HUES6 (cell line): ENCODE measurements at regions not wholly inside any gene's neighbourhood (a gene's known extent, or its start where the extent isn't known, plus 50 kb on each side); places are given as distances from the start of the nearest gene placed in this dataset.

Source experiments
- H3K27ac ChIP-seq: 2 replicates; pipeline ENCODE4 v1.7.0; 2013; ENCODE audit warnings: low read depth, mild to moderate bottlenecking, low read length, inconsistent platforms
- H3K27me3 ChIP-seq: 2 replicates; pipeline ENCODE4 v1.6.1; 2013; ENCODE audit warnings: low read length; ENCODE audit not compliant: control insufficient read depth, insufficient read depth
- H3K36me3 ChIP-seq: 2 replicates; pipeline ENCODE4 v1.6.1; 2013; ENCODE audit warnings: low read length; ENCODE audit not compliant: control insufficient read depth, insufficient read depth
- H3K4me1 ChIP-seq: 2 replicates; pipeline ENCODE4 v1.6.1; 2013; ENCODE audit warnings: low read length; ENCODE audit not compliant: control insufficient read depth, insufficient read depth
- H3K4me3 ChIP-seq: 2 replicates; pipeline ENCODE4 v1.5.1; 2013; ENCODE audit warnings: low read depth, low read length
- H3K9ac ChIP-seq: one replicate; pipeline ENCODE4 v1.6.1; 2013; ENCODE audit warnings: mild to moderate bottlenecking, low read length
- H3K9me3 ChIP-seq: 2 replicates; pipeline ENCODE4 v1.6.1; 2013; ENCODE audit warnings: low read depth, low read length; ENCODE audit not compliant: control insufficient read depth, insufficient read depth

DNA sequence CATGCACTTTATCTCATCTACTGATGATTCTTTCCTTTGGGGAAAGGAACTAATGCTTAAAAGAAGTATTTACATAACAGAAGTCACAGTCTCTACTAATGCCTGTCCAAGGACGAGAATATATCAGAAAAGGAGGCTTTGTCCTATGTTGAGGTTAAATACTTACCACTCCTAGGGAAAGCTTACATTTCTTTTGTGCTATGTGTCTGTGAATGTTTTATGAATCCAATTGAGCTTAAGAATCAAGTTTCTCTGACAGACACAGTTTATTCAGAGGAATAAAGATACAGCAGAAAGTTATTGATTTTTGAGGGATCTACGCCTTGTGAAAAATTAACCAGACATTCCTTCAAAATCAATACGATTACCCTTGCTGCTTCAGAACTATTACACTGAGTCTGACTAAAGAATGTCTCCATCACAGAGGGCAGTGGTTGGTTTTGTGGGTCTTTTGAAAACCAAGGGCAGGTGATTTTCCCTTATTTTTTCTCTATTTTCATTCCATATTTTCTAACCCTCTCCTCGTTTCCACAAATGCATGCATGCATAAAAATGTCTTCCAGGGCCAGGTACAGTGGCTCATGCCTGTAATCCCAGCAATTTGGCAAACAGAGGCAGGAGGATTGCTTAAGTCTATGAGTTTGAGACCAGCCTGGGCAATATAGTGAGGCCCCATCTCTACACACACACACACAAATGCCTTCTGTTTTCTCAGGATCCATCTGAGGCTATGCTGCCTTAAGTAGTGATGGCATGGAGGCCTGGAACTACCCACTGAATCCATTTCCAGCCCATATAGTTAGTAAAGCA lies 1095.1 kb downstream of the GALC start:
- Histone ChIP-seq H3K27ac (no peak overlapping the region), H3K36me3 (no peaks in the 10 kb centered on the region), H3K9ac (no peak overlapping the region), H3K4me3 (no peak overlapping the region), H3K9me3 (no peaks in the 10 kb centered on the region), H3K4me1 (no peaks in the 10 kb centered on the region), H3K27me3 (no peaks in the 10 kb centered on the region)

DNA sequence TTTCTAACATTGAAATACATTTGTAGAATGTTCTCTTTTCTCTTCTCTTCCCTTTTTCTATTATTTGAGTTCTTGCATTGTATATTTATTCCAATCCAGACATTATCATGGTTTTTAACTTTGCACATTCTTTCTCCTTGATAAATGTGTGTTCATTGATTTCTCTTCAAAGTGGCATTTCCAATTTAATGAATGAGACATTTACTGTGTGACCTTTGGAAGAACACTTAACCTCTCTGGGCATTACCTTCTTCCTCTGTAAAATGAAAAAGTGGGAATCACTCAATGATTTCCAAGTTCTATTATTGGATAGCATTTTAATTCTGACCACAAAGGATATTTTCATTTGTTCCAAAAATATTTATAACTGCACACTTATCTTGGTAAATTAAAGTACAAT lies 1095.8 kb downstream of the GALC start:
- no peak overlapping the region for H3K27ac ChIP-seq
- H3K4me3 ChIP-seq, result no peak overlapping the region
- H3K4me1 ChIP-seq, result no peaks in the 10 kb centered on the region
- no peak overlapping the region for H3K9ac ChIP-seq
- H3K36me3 ChIP-seq, result no peaks in the 10 kb centered on the region
- no peaks in the 10 kb centered on the region for H3K27me3 ChIP-seq
- no peaks in the 10 kb centered on the region for H3K9me3 ChIP-seq

- H3K4me3 ChIP-seq, result no peak overlapping the region
- no peaks in the 10 kb centered on the region for H3K9me3 ChIP-seq
- no peaks in the 10 kb centered on the region for H3K27me3 ChIP-seq
- H3K9ac ChIP-seq, result no peak overlapping the region
- no peaks in the 10 kb centered on the region for H3K36me3 ChIP-seq
- H3K4me1 ChIP-seq, result no peaks in the 10 kb centered on the region
- H3K27ac ChIP-seq, result no peak overlapping the region
These were observed 1096.3 kb downstream of the GALC start for GRCh38 chr14:86896701-86897100.

- no peak overlapping the region for H3K9ac ChIP-seq
- no peaks in the 10 kb centered on the region for H3K27me3 ChIP-seq
- no peaks in the 10 kb centered on the region for H3K4me1 ChIP-seq
- no peak overlapping the region for H3K27ac ChIP-seq
- H3K9me3 ChIP-seq, result no peaks in the 10 kb centered on the region
- no peaks in the 10 kb centered on the region for H3K36me3 ChIP-seq
- no peak overlapping the region for H3K4me3 ChIP-seq
These were observed 1100.6 kb downstream of the GALC start for GRCh38 chr14:86892152-86892956.

GRCh38 chr14:86885280-86885679 lies 1107.7 kb downstream of the GALC start:
- H3K4me1 ChIP-seq, result no peaks in the 10 kb centered on the region
- no peaks in the 10 kb centered on the region for H3K27me3 ChIP-seq
- H3K4me3 ChIP-seq, result no peak overlapping the region
- H3K9ac ChIP-seq, result no peak overlapping the region
- H3K36me3 ChIP-seq, result no peaks in the 10 kb centered on the region
- H3K27ac ChIP-seq, result no peak overlapping the region
- no peaks in the 10 kb centered on the region for H3K9me3 ChIP-seq

DNA sequence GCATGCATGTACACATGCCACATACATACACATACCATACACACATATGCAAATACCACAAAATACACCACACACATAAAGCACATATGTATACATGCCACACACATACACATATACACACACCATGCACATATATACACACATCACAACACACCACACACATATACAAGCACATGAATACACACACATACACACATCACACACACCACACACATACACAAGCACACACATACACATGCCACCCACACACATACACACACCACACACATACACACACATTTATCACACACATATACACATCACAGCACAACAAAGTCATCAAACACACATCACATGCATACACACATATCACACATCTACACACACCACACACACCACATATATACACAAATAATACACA lies 1108.5 kb downstream of the GALC start:
- H3K9me3 ChIP-seq, result no peaks in the 10 kb centered on the region
- no peaks in the 10 kb centered on the region for H3K36me3 ChIP-seq
- no peak overlapping the region for H3K27ac ChIP-seq
- no peaks in the 10 kb centered on the region for H3K27me3 ChIP-seq
- no peaks in the 10 kb centered on the region for H3K4me1 ChIP-seq
- H3K4me3 ChIP-seq, result no peak overlapping the region
- H3K9ac ChIP-seq, result no peak overlapping the region

GRCh38 chr14:86882818-86883217 lies 1110.2 kb downstream of the GALC start:
- Histone ChIP-seq H3K4me3 (no peak overlapping the region), H3K36me3 (no peaks in the 10 kb centered on the region), H3K4me1 (no peaks in the 10 kb centered on the region), H3K27ac (no peak overlapping the region), H3K9me3 (no peaks in the 10 kb centered on the region), H3K9ac (no peak overlapping the region), H3K27me3 (no peaks in the 10 kb centered on the region)

GRCh38 chr14:86865934-86866333 lies 1127.0 kb downstream of the GALC start:
- Histone ChIP-seq H3K9ac (no peak overlapping the region), H3K27ac (no peak overlapping the region), H3K27me3 (no peaks in the 10 kb centered on the region), H3K36me3 (no peaks in the 10 kb centered on the region), H3K4me3 (no peak overlapping the region), H3K4me1 (no peaks in the 10 kb centered on the region), H3K9me3 (no peaks in the 10 kb centered on the region)

- no peak overlapping the region for H3K4me3 ChIP-seq
- H3K36me3 ChIP-seq, result no peaks in the 10 kb centered on the region
- H3K27me3 ChIP-seq, result no peaks in the 10 kb centered on the region
These were observed 1134.4 kb downstream of the GALC start for GRCh38 chr14:86858591-86858990.

GRCh38 chr14:86858031-86858430 lies 1135.0 kb downstream of the GALC start:
- Histone ChIP-seq H3K9me3 (no peaks in the 10 kb centered on the region), H3K27me3 (no peaks in the 10 kb centered on the region), H3K4me3 (no peak overlapping the region), H3K36me3 (no peaks in the 10 kb centered on the region), H3K9ac (no peak overlapping the region), H3K27ac (no peak overlapping the region), H3K4me1 (no peaks in the 10 kb centered on the region)

More at GRCh38 chr14:86858591-86858990, 1134.4 kb downstream of the GALC start:
- no peak overlapping the region for H3K27ac ChIP-seq
- H3K9ac ChIP-seq, result no peak overlapping the region
- no peaks in the 10 kb centered on the region for H3K4me1 ChIP-seq
- no peaks in the 10 kb centered on the region for H3K9me3 ChIP-seq

GRCh38 chr14:86852530-86852929 lies 1140.5 kb downstream of the GALC start:
- Histone ChIP-seq H3K4me1 (no peaks in the 10 kb centered on the region), H3K27me3 (no peaks in the 10 kb centered on the region), H3K36me3 (no peaks in the 10 kb centered on the region), H3K4me3 (no peak overlapping the region), H3K9me3 (no peaks in the 10 kb centered on the region), H3K27ac (no peak overlapping the region), H3K9ac (no peak overlapping the region)
